IMR-90 (cell line): ENCODE measurements at regions not wholly inside any gene's neighbourhood (a gene's known extent, or its start where the extent isn't known, plus 50 kb on each side); places are given as distances from the start of the nearest gene placed in this dataset.

ENCODE experiments used
- ATAC-seq: fragments of 200-7000 bp; cut with Tn5 transposase; 2 replicates; pipeline ENCODE4 v1.9.1; 2020; ENCODE audit warnings: low read depth, mild to moderate bottlenecking, moderate library complexity
- BruUV-seq: library from RNA; stranded (reverse); fragments of 400-500 nt; replicated peaks from 2 replicates; lab custom pipeline; 2021; lab: Mats Ljungman, UMichigan
- CTCF ChIA-PET: fragments of 300-600 bp; formaldehyde crosslinking; extraction: SDS; loops from one replicate; lab custom pipeline; 2021; ENCODE audit warnings: antibody characterized with exemption; lab: Yijun Ruan, JAX
- POLR2A ChIA-PET: fragments of 300-600 bp; sonication (Branson Sonifier 250); formaldehyde crosslinking; loops from one replicate; lab custom pipeline; 2022; ENCODE audit warnings: antibody characterized with exemption; ENCODE audit not compliant: unreplicated experiment; lab: Charles Lee
- DNase-seq: peaks from one replicate; pipeline ENCODE4 v3.0.0; 2013
- H2AFZ ChIP-seq: replicated peaks from 2 replicates; pipeline ENCODE3; 2013; ENCODE audit warnings: low read length, mild to moderate bottlenecking; ENCODE audit not compliant: poor library complexity
- H2AK5ac ChIP-seq: 2 replicates; pipeline ENCODE4 v1.6.1; 2013; ENCODE audit warnings: low read depth, low read length, inconsistent platforms
- H2AK9ac ChIP-seq: replicated peaks from 2 replicates; pipeline ENCODE3; 2013; ENCODE audit warnings: mild to moderate bottlenecking, low read depth, low read length, moderate library complexity; ENCODE audit not compliant: poor library complexity
- H2BK120ac ChIP-seq: 2 replicates; pipeline ENCODE4 v1.6.1; 2013; ENCODE audit warnings: low read depth, low read length, inconsistent platforms
- H2BK15ac ChIP-seq: 3 replicates; pipeline ENCODE4 v1.6.1; 2013; ENCODE audit warnings: low read depth, low read length, inconsistent platforms
- H2BK20ac ChIP-seq: 2 replicates; pipeline ENCODE4 v1.6.1; 2013; ENCODE audit warnings: low read depth, mild to moderate bottlenecking, inconsistent platforms, low read length, moderate library complexity
- H2BK5ac ChIP-seq: 2 replicates; pipeline ENCODE4 v1.6.1; 2013; ENCODE audit warnings: mild to moderate bottlenecking, low read depth, low read length, inconsistent platforms; ENCODE audit not compliant: poor library complexity, severe bottlenecking
- H3K14ac ChIP-seq: replicated peaks from 2 replicates; pipeline ENCODE4 v1.6.1; 2013; ENCODE audit warnings: low read depth, low read length, inconsistent platforms
- H3K18ac ChIP-seq: 2 replicates; pipeline ENCODE4 v1.6.1; 2013; ENCODE audit warnings: low read depth, low read length, control low read depth
- H3K23ac ChIP-seq: 2 replicates; pipeline ENCODE4 v1.6.1; 2013; ENCODE audit warnings: low read depth, low read length, inconsistent platforms
- H3K27ac ChIP-seq: 2 replicates; pipeline ENCODE4 v1.5.1; 2013; ENCODE audit warnings: mild to moderate bottlenecking, control low read depth, low read length; ENCODE audit not compliant: insufficient read depth
- H3K27me3 ChIP-seq: 2 replicates; pipeline ENCODE4 v1.6.1; 2013; ENCODE audit warnings: low read length; ENCODE audit not compliant: control insufficient read depth, insufficient read depth
- H3K36me3 ChIP-seq: 2 replicates; pipeline ENCODE4 v1.6.1; 2013; ENCODE audit warnings: low read length, mixed read lengths; ENCODE audit not compliant: control insufficient read depth, insufficient read depth
- H3K4ac ChIP-seq: 2 replicates; pipeline ENCODE4 v1.6.1; 2013; ENCODE audit warnings: low read depth, low read length, inconsistent platforms
- H3K4me1 ChIP-seq: 2 replicates; pipeline ENCODE4 v1.6.1; 2013; ENCODE audit warnings: low read length, mixed read lengths; ENCODE audit not compliant: control insufficient read depth, insufficient read depth
- H3K4me2 ChIP-seq: 2 replicates; pipeline ENCODE4 v1.6.1; 2013; ENCODE audit warnings: low read depth, mild to moderate bottlenecking, control low read depth, low read length, moderate library complexity
- H3K4me3 ChIP-seq: 2 replicates; pipeline ENCODE4 v1.5.1; 2013; ENCODE audit warnings: low read depth, mild to moderate bottlenecking, control low read depth, low read length, moderate library complexity; ENCODE audit not compliant: insufficient read depth
- H3K56ac ChIP-seq: 2 replicates; pipeline ENCODE4 v1.6.1; 2013; ENCODE audit warnings: low read length, inconsistent platforms; ENCODE audit not compliant: insufficient read depth; ENCODE audit errors: extremely low read depth
- H3K79me1 ChIP-seq, 2 experiments: 2 replicates each; pipeline ENCODE4 v1.6.1; 2013; ENCODE audit warnings: low read length in 2 of 2, inconsistent platforms in 1 of 2, low read depth in 1 of 2
- H3K9ac ChIP-seq: 2 replicates; pipeline ENCODE4 v1.6.1; 2013; ENCODE audit warnings: low read depth, low read length, control low read depth
- H3K9me1 ChIP-seq: 2 replicates; pipeline ENCODE4 v1.6.1; 2013; ENCODE audit warnings: low read length, inconsistent platforms; ENCODE audit not compliant: insufficient read depth
- H3K9me3 ChIP-seq: 2 replicates; pipeline ENCODE4 v1.6.1; 2013; ENCODE audit warnings: low read length; ENCODE audit not compliant: control insufficient read depth, insufficient read depth
- H4K20me1 ChIP-seq: 2 replicates; pipeline ENCODE4 v1.6.1; 2013; ENCODE audit warnings: low read length, inconsistent platforms; ENCODE audit not compliant: insufficient read depth
- H4K5ac ChIP-seq: 2 replicates; pipeline ENCODE4 v1.6.1; 2013; ENCODE audit warnings: mild to moderate bottlenecking, low read depth, low read length, control low read depth
- H4K8ac ChIP-seq, 2 experiments: 2 replicates each; pipeline ENCODE4 v1.6.1; 2013; ENCODE audit warnings: low read depth in 2 of 2, low read length in 2 of 2, control low read depth in 1 of 2, inconsistent platforms in 1 of 2
- H4K91ac ChIP-seq: 2 replicates; pipeline ENCODE4 v1.6.1; 2013; ENCODE audit warnings: low read depth, low read length, inconsistent platforms; ENCODE audit not compliant: insufficient read depth
- BHLHE40 ChIP-seq: fragments of 150-350 bp; IDR thresholded peaks from 2 replicates; pipeline ENCODE4 v1.6.1; 2016; ENCODE audit warnings: mild to moderate bottlenecking, low read depth, low read length
- CEBPB ChIP-seq: IDR thresholded peaks from 2 replicates; pipeline ENCODE4 v1.6.1; 2012; ENCODE audit warnings: low read depth, low read length, improper control_type of control experiment
- CHD1 ChIP-seq: IDR thresholded peaks from 2 replicates; pipeline ENCODE4 v1.6.1; 2012; ENCODE audit warnings: low read depth, low read length, improper control_type of control experiment
- ELK1 ChIP-seq: fragments of 150-350 bp; IDR thresholded peaks from 2 replicates; pipeline ENCODE4 v1.6.1; 2016; ENCODE audit warnings: low read depth, mild to moderate bottlenecking, low read length, moderate library complexity, borderline replicate concordance
- MAFK ChIP-seq: IDR thresholded peaks from 2 replicates; pipeline ENCODE4 v1.6.1; 2012; ENCODE audit warnings: low read depth, low read length, improper control_type of control experiment
- MAZ ChIP-seq: IDR thresholded peaks from 2 replicates; pipeline ENCODE4 v1.6.1; 2012; ENCODE audit warnings: low read depth, mild to moderate bottlenecking, low read length, improper control_type of control experiment, moderate library complexity, borderline replicate concordance
- MXI1 ChIP-seq: IDR thresholded peaks from 2 replicates; pipeline ENCODE4 v1.6.1; 2012; ENCODE audit warnings: low read depth, mild to moderate bottlenecking, low read length, moderate library complexity, borderline replicate concordance
- POLR2A ChIP-seq: IDR thresholded peaks from 2 replicates; pipeline ENCODE4 v1.6.1; 2012; ENCODE audit warnings: mild to moderate bottlenecking, low read depth, low read length
- RAD21 ChIP-seq: IDR thresholded peaks from 2 replicates; pipeline ENCODE4 v1.6.1; 2012; ENCODE audit warnings: low read length, improper control_type of control experiment
- RCOR1 ChIP-seq: IDR thresholded peaks from 2 replicates; pipeline ENCODE4 v1.6.1; 2012; ENCODE audit warnings: mild to moderate bottlenecking, low read length, improper control_type of control experiment; ENCODE audit not compliant: insufficient replicate concordance
- RFX5 ChIP-seq: IDR thresholded peaks from 2 replicates; pipeline ENCODE4 v1.8.0; 2012; ENCODE audit warnings: low read depth, mild to moderate bottlenecking, low read length, moderate library complexity
- SMC3 ChIP-seq: fragments of 150-350 bp; IDR thresholded peaks from 2 replicates; pipeline ENCODE4 v1.6.1; 2016; ENCODE audit warnings: low read depth, mild to moderate bottlenecking, antibody characterized with exemption, low read length, moderate library complexity
- USF2 ChIP-seq: fragments of 150-350 bp; IDR thresholded peaks from 2 replicates; pipeline ENCODE4 v1.6.1; 2017; ENCODE audit warnings: mild to moderate bottlenecking, antibody characterized with exemption, low read length, low read depth
- WGBS, 2 experiments: methylation state at CpG; one replicate each; pipeline versions ENCODE4 v1.1.5 to v1.1.7; 2013; ENCODE audit warnings: missing lambda C conversion rate in 2 of 2; ENCODE audit not compliant: insufficient read length in 1 of 2; ENCODE audit errors: extremely low coverage in 2 of 2; 5-methylcytosine and 5-hydroxymethylcytosine counted together
- dilution Hi-C: fragments of 300-500 bp; cut with HindIII; formaldehyde crosslinking; loops from one replicate; pipeline ENCODE4 v1.14.3; 2018; ENCODE audit warnings: low sequenced_read_pairs; ENCODE audit not compliant: unreplicated experiment
- in situ Hi-C: fragments of 300-500 bp; cut with MboI; formaldehyde crosslinking; loops from 3 replicates; pipeline ENCODE4 v1.14.3; 2019; ENCODE audit warnings: low sequenced_read_pairs, inconsistent platforms, mixed read lengths
- intact Hi-C: fragments of 100-400 bp; cut with micrococcal nuclease; formaldehyde crosslinking; loops from 2 replicates; pipeline ENCODE4 v1.10.0; 2022

- Histone ChIP-seq H3K4me3 (no peak overlapping the region), H3K9me3 (no peaks in the 10 kb centered on the region), H4K8ac (no peak overlapping the region), H3K23ac (no peak overlapping the region), H3K4me1 (peaks cover 4% of the 10 kb centered on the region; the same call in 1 of the 2 replicates), H2BK15ac (no peak overlapping the region), H2BK20ac (no peak overlapping the region), H3K4me2 (no peak overlapping the region), H2AK9ac (no peak overlapping the region), H2AK5ac (peak overlapping the region; percentile 38; the same call in 1 of the 2 replicates), H3K27ac (no peak overlapping the region), H3K36me3 (no peaks in the 10 kb centered on the region), H4K91ac (no peak overlapping the region), H3K4ac (no peak overlapping the region), H3K56ac (no peak overlapping the region), H3K79me1 (no peaks in the 10 kb centered on the region), H3K27me3 (no peaks in the 10 kb centered on the region), H3K9me1 (no peaks in the 10 kb centered on the region), H4K5ac (no peak overlapping the region), H4K20me1 (no peaks in the 10 kb centered on the region), H2AFZ (no peak overlapping the region), H2BK5ac (no peak overlapping the region), H3K18ac (no peak overlapping the region), H2BK120ac (no peak overlapping the region), H3K14ac (no peak overlapping the region), H3K9ac (no peak overlapping the region)
- intact Hi-C loops = no loop called here
- POLR2A ChIA-PET = interaction anchor here (0.6 kb wide), 1 partner anchor 228 kb away, joined by 3 read pairs; no protein-coding TSS in a partner anchor
- DNase-seq (no peak), ATAC-seq (no peak)
- no CpG with 5 or more reads among the region's 4 CpGs for WGBS, 2 experiments
- dilution Hi-C loops = no loop called here
- no peak for TF ChIP-seq BHLHE40
- TF ChIP-seq MAZ = no peak
- TF ChIP-seq MAFK = no peak
- TF ChIP-seq RCOR1 = no peak
- TF ChIP-seq SMC3 = no peak
- no peak for TF ChIP-seq POLR2A
- TF ChIP-seq RFX5 = no peak
- TF ChIP-seq CHD1 = no peak
- no peak for TF ChIP-seq RAD21
- TF ChIP-seq CEBPB = no peak
- no peak for TF ChIP-seq MXI1
- TF ChIP-seq ELK1 = no peak
- no peak for TF ChIP-seq USF2
- in situ Hi-C loops = no loop called here
- no TSS peak for BruUV-seq
- CTCF ChIA-PET = no interaction called here
Measured at GRCh38 chr7:114788706-114789105, 133.2 kb upstream of the MDFIC start.
